GM19351 (cell line): ENCODE measurements at regions not wholly inside any gene's neighbourhood (a gene's known extent, or its start where the extent isn't known, plus 50 kb on each side); places are given as distances from the start of the nearest gene placed in this dataset.
A peak's percentile ranks its signal among the peaks of the same experiment; 100 is the strongest.
"Not testable (repeated sequence)": the region's sequence is repeated elsewhere in the genome, so short reads cannot be mapped to it uniquely, and the experiment has no call there.

Source experiments
- ATAC-seq: cut with Tn5 transposase; IDR thresholded peaks from one replicate; pipeline ENCODE4 v1.9.1; 2021; ENCODE audit warnings: mild to moderate bottlenecking, moderate library complexity; ENCODE audit not compliant: unreplicated experiment

DNA sequence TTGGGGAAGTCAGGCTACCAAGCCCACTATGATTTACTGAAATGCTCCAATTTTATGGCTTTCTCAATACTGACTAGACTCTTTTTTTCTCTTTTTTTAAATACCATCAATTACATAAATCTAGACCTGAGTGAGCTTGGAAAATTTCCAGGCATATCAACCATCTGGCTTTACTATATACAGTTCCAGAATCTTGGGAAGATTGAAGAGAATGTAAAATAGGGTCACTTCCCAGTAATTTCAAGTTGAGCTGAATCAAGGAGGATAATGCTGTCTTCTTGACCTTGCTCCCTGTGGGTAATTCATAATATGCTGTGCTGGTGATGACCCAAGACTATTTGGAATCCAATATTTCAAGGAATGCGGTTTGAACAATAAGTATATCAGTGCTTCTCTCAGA, 108.1 kb downstream of the MAP3K21 start:
- ATAC-seq: no peak

DNA sequence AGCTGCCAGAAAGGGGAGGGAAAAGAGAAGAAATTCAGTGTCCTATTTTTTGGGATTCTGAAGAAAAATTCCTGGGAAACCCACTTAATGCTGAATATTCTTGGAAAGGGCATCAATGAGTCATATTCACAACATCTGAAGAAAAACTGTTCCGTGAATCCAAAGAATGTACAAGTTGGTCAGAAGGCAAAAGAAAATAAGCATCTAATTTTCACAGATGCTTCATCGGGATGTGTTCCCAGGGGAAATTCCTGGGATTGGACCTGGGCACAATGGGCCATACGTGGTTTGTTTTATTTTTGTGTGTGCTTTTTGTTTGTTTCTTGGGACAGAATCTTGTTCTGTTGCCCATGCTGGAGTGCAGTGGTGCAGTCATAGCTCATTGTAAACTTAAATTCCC, 112.2 kb downstream of the MAP3K21 start:
- no peak for ATAC-seq

DNA sequence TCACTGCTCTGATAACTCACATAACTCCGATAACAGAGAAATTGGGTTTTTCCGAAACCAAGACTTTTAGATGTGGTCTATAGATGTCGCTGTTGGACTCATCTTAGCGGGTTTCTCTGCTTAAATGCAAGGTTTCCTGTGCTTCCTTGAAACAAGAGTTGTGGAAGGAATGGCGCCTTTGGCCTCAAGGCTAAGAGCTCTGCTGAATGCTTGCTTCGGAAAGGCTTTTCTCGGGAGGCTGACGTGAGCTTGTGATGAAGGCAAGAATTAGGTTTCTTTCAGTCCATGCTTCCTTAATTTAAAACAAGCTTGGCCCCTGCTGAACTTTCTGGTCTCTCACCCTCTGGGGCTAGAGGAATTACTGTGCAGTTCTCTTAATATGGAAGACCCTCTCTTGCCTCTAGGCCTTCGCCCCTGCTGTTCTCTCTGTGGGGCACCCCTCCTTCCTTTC, 113.5 kb downstream of the MAP3K21 start:
- peak; percentile 79 for ATAC-seq

DNA sequence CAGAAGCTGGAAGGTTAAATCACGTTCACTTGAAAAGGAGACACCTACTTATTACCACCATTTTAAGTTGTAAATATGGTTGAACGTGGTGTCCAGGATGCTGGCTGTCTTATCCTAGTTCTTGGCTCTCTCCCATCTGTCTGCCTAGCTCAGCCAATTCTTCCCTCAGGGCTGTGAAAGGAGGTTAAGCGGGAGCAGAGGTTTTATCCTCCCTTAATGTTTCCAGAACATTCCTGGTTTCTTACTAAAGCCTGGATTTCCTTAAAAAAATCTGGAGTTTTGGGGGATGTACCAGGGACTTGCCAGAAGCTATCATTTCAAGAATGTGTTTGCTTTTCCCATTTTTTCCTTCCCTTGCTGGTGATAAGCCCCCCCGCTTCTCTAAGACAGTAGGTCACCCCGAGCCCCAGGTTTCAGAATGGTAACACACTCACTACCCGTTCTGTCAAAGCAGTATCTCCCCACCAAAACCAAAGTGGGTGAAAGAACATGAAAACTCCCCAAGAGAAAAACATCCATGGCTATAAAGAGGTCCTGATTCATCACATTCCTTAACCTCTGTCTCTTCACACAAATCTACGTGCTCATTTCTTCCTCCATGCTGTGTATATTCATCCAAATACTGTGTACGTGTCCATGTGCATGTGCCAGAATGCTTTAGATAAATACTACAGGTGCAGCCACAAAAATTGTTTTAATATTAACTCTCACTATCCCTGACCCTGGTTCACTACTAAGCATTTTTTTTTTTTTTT, 114.7 kb downstream of the MAP3K21 start:
- no peak for ATAC-seq

DNA sequence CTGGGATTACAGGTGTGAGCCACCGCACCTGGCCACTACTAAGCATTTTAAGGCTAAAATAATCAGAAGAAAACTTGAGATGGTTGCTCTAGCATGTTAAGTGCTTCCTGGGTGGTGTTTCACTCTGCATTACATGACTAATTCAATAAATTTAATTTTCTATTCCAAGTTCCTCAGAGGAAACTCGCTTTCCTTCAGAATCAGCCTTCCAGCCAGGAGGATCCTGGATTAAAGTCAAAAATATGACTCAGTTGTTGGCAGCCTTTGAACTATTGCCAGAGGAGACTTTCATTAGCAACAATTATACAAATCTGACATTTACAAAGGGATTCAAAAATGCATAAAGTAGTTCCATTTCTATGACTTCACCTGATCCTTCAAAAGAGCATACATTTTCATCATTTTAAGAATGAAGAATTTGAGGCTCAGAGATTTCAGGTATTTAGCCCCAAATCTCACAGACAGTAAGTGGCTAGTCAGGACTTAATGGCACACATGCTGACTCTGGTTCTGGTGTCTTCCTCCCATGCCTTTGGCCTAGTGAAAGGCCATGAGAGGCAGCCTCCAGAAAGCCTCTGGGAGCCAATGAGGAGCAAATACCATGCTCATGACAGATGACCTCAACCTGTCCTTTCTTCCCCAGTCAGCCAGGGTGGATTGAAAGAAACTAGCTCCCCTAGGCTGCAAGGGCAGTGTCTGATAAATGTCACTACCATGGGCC, 115.7 kb downstream of the MAP3K21 start:
- no peak for ATAC-seq

DNA sequence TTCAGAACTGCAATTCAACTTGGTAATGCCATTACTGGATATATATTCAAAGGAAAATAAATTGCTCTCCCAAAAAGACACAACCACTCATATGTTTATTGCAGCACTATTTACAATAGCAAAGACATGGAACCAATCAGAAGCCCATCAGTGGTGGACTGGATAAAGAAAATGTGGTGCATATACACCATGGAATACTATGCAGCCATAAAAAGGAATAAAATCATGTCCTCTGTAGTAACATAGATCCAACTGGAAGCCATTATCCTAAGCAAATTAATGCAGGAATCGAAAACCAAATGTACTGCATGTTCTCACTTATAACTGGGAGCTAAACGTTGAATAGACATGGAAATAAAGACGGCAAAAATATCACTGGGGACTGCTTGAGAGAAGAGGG, 117.0 kb downstream of the MAP3K21 start:
- no peak for ATAC-seq

DNA sequence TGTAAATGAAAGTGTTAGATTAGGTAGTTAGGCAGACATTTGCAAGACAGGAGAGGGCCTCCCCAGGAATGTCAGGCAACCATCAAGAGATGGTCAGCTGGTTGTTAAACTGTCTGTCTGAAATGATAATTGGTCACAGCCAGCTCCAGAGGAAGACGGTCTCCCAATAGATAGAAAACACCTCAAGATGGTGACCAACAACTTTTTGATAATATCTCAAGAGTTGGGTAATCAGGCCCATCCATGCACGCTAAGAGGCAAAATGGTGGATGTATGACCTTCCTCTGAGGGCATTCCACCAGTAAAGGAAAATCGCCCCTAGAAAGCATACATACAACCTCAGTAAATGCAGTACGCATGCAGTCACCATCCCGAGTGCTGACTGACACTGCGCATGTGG, 118.2 kb downstream of the MAP3K21 start:
- no peak for ATAC-seq

DNA sequence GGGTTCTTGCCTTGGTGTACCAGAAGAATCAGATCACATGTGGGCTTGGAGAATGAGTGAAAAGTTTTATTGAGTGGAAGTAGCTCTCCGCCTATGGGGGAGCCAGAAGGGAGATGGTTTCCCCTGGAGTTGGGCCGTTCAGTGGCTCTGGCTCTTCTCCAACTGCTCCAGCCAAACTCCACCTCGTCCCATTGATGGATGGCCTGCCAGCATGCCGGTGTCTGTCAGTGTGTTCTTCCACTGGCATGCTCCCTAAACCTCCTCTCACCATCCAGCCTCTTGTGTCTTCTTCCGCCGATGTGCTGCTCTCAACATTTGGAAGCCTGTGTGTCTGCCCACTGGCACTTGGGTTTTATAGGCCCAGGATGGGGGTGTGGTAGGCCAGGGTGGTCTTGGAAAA, 119.4 kb downstream of the MAP3K21 start:
- ATAC-seq: no peak

DNA sequence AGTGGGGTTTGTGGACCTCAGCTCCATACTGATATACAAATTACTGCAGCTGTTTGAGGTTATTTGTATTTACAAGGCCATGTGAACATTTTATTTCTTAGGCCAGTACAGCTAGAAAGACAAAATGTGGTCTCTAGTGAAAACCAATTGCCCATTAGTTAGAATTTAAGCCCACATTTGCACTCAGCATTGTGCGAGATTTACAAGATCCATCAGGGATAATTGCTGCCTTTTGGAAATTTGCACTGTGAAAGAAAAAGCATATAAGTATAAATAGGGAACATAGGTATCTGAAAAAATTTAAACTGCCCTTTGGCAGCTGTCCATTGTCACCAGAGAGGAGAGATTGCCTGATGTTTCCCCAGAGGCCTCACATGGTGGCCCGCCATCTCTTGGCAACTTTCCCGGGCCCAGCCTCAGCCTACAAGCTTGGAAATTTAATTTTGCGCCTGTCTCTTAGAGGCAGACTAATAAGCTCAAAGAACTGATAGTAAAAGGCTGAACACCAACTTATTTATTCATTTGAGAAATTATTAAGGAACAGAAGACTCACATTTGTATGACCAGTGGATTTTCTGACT, 120.7 kb downstream of the MAP3K21 start:
- no peak for ATAC-seq

DNA sequence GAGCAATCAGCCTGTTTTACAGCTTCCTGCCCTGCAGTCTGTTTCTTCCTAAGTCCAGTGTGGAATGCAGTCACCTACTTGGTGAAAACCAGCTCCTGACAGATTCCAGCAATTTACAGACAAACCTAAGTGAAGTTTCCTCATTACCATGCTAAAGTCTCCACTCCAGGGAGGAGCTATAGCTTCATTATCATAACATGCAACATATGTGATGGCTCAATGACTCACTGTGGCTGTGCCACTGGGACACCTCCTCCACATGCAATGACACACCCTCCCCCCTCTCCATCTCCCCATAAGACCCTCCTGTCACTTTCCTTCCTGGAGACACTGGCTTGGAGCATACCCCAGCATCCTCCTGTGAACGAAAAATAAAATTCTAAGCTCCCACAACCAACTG, 125.2 kb downstream of the MAP3K21 start:
- ATAC-seq: no peak

DNA sequence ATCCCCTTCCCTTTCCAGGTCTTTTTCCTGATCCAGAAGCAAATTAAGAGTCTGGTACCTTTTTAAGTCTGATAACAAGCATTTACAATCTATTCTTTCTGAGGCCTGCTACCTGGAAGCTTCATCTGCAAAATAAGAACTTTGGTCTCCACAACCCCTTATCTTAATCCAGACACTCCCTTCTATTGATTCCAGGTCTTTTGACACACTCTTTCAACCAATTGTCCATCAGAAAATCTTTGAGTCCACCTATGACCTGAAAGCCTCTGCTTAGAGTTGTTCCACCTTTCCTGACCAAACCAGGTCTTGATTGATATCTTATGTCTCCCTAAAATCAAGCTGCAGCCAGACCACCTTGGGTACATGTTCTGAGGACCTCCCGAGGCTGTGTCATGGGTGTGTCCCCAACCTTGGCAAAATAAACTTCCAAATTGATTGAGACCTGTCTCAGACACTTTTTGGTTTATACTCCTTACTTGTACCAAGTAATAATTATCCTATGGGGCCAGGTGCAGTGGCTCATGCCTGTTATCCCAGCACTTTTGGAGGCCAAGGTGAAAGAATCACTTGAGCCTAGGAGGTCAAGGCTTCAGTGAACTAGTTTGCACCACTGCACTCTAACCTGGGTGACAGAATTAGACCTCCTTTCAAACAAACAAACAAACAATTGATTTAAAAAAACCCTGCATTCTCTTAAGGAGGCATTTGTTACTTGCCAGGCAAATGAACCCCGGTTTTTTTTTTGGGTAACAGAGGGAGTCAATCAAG, 126.1 kb downstream of the MAP3K21 start:
- no peak for ATAC-seq

DNA sequence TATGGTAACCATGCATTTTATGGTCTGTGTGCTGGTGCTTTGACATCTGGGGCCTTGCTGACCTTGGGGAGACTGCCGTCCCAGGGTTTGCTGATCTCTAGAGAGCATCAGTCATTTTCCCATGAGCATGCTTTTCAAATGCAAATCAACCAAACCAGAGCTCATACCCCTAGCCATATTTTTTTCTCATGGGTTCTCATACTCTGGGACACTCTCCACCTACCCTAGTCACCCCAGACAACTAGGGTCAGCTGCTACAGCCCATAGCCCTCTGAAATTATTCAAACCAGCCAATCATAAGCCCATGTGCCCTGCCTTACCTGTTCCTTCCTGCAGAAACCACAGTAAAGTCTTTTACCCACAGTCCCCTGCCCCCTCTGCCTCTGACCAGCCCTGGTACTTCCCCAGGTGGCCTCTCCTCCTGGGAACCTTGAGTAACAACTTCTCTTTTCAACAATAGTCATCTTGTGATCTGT, 132.0 kb downstream of the MAP3K21 start:
- peak; percentile 74 for ATAC-seq

DNA sequence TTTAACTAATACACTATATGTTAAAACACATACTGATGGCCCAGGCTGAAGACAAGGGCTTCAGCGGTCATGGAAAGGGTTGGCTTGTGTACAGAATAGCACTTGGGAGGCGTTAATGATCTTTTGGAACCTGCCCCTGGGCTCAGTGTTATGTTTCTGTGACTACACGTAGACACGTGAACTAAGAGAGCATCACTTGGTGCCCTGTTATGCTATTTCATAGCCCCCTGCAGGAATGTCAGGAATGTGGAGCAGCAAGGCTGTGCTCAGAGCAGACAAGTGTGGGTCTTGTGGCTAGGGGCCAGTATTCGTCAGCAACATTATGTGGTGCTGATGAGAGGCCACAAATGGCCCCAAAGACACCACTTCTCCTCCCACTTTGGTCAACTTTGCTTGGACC, 132.4 kb downstream of the MAP3K21 start:
- ATAC-seq: peak; percentile 11

DNA sequence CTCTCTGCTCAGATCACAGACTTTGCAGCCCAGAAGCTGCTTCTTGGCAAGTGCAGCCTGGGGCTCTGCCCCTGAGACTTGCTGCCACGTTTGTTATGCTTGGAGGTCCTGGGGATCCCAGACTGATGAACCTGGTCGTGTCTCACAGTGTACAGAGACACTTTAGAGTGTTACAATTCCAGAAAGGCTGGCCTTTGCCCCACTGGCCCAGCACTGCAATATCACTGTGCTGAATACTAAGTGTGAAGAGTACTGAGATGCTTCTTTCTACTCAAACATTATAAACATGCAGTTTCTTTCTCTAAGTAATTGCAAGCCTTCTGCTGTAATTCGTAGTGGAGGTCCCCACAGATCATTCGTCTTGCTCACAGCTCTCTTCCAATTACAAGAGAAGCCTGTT, 133.2 kb downstream of the MAP3K21 start:
- ATAC-seq: no peak

DNA sequence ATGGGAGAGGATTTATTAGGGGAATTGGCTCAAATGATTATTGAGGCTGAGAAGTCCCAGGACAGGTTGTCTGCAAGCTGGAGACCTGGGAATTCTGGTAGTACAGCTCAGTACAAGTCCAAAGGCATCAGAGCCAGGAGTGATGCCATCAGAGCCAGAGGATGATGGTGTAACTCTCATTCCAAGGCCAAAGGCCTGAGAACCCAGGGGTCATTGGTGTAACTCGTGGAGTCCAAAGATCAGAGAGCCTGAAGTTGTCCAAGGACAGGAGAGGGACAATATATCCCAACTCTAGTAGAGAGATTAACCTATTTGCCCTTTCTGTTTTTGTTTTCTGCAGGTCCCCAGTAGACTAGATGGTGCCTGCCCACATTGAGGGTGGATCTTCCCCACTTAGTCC, 134.3 kb downstream of the MAP3K21 start:
- no peak for ATAC-seq

DNA sequence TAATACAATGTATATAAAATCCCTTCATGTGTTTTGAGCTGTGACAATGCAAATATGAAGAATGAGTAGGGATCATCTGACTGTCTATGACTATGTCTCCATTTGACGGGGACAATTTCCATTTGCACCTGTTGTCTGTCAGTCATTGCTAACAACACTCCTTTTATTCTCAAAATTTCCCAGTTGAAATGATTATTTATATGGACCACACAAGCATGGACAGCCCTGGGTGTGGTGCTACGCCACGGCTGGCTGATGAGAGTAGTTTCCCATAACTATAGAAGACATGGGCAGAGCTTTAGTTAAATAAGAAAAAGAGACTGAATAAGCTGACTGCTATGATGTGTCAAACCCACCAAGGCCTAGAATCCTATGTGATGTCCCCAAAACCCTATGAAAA, 135.8 kb downstream of the MAP3K21 start:
- ATAC-seq: no peak

DNA sequence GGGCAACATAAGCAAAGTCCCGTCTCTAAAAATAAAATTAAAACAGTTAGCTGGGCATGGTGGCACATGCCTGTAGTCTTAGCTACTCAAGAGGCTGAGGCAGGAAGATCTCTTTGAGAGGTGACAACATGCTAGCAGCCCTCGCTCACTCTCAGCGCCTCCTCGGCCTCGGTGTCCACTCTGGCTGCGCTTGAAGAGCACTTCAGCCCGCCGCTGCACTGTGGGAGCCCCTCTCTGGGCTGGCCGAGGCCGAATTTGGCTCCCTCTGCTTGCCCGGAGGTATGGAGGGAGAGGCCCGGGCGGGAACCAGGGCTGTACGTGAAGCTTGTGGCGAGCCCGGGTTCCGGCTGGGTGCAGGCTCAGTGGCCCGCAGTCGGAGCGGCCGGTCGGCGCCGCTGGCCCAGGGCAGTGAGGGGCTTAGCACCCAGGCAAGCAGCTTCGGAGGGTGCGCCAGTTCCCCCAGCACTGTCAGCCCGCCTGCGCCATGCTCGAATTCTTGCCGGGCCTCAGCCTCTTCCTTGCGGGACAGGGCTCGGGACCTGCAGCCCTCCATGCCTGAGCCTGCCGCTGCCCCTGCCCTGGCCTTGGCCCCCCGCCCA, 138.3 kb downstream of the MAP3K21 start:
- no peak for ATAC-seq

DNA sequence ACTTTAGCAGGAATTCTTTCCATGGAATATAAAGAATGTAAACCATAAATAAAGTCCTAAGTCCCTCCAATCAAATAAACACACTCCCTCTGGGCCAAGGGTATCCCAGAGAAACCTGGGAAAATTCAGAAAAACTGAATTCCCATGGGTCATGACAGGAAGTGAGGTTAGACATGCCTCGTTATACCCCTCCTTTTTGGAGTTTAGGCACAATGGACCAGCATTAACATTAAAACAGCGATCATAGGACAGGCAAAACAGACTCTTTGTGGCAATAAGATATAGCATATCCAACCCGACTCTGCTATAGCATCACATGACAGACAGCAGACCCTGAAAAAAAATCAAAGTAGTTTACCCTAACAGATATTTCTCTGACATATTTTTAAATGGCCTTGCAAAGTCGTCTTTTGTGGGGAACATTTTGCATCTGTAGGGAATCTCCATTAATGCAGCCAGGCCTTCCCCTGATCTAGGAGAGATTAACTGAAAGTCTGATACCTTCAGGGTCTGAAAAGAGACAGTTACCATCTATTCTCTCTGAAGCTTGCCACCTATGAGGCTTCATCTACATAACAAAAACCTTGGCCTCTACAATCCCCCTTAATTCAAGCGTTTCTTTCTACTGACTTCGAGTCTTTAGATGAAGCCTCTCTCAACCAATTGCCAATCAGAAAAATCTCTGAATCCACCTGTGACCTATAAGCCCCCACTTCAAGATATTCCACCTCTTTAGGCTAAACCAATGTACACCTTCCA, 143.0 kb upstream of the KCNK1 start:
- ATAC-seq: no peak

DNA sequence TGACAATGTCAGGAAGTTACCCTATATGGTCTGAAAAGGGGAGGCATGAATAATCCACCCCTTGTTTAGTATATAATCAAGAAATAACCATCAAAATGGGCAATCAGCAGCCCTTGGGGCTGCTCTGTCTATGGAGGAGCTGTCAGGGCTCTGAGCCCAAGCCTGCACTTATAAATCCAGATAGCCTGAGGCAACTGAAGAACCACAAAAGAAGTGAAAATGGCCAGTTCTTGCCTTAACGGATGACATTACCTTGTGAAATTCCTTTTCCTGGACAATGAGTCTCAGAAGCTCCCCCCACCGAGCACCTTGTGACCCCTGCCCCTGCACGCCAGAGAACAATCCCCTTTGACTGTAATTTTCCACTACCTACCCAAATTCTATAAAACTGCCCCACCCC, 142.1 kb upstream of the KCNK1 start:
- ATAC-seq: not testable (repeated sequence)

DNA sequence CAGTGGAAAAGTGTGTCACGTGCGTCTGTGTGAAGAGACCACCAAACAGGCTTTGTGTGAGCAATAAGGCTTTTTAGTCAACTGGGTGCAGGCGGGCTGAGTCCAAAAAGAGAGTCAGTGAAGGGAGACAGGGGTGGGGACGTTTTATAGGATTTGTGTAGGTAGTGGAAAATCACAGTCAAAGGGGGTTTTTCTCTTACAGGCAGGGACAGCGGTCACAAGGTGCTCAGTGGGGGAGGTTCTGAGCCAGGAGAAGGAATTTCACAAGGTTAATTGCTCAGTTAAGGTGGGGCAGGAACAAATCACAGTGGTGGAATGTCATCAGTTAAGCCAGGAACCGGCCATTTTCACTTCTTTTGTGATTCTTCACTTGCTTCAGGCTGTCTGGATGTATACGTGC, 141.1 kb upstream of the KCNK1 start:
- ATAC-seq: not testable (repeated sequence)
